GM13977 (cell line): ENCODE measurements at regions not wholly inside any gene's neighbourhood (a gene's known extent, or its start where the extent isn't known, plus 50 kb on each side); places are given as distances from the start of the nearest gene placed in this dataset.

Source experiments
- DNase-seq: peaks from one replicate; pipeline ENCODE4 v3.0.0; 2012; ENCODE audit warnings: low spot score
- CTCF ChIP-seq: IDR thresholded peaks from 2 replicates; pipeline ENCODE4 v1.5.1; 2012; ENCODE audit warnings: mild to moderate bottlenecking, control low read depth; ENCODE audit not compliant: insufficient read depth; ENCODE audit errors: extremely low read depth, missing control alignments
- in situ Hi-C: fragments of 300-500 bp; cut with MboI; formaldehyde crosslinking; loops from one replicate; pipeline ENCODE4 v1.12.0; 2022; ENCODE audit warnings: low sequenced_read_pairs, low pct_unique_long_range_greater_than_20kb, mixed read lengths, inconsistent platforms; ENCODE audit not compliant: unreplicated experiment

GRCh38 chr1:239939602-239940001, 152.1 kb upstream of the FMN2 start:
- no peak for DNase-seq
- in situ Hi-C loops = no loop called here
- no peak for TF ChIP-seq CTCF

GRCh38 chr1:239943761-239944160, 147.9 kb upstream of the FMN2 start:
- DNase-seq = no peak
- in situ Hi-C loops = no loop called here
- no peak for TF ChIP-seq CTCF

GRCh38 chr1:239944666-239945065, 147.0 kb upstream of the FMN2 start:
- in situ Hi-C loops = no loop called here
- DNase-seq = no peak
- TF ChIP-seq CTCF = no peak

- in situ Hi-C loops = no loop called here
- DNase-seq = no peak
- TF ChIP-seq CTCF = no peak
Measured at GRCh38 chr1:239947801-239948200, 143.9 kb upstream of the FMN2 start.

- in situ Hi-C loops = no loop called here
- TF ChIP-seq CTCF = peak; percentile 78
- peak; percentile 61 for DNase-seq
Measured at GRCh38 chr1:239951511-239952140, 140.1 kb upstream of the FMN2 start.

GRCh38 chr1:239952348-239953308, 139.1 kb upstream of the FMN2 start:
- DNase-seq = no peak
- TF ChIP-seq CTCF = peak; percentile 17
- in situ Hi-C loops = no loop called here
